HG02798 (cell line): ENCODE measurements at regions not wholly inside any gene's neighbourhood (a gene's known extent, or its start where the extent isn't known, plus 50 kb on each side); places are given as distances from the start of the nearest gene placed in this dataset.
"Not testable (repeated sequence)": the region's sequence is repeated elsewhere in the genome, so short reads cannot be mapped to it uniquely, and the experiment has no call there.

Experiments
- ATAC-seq: cut with Tn5 transposase; IDR thresholded peaks from one replicate; pipeline ENCODE4 v1.9.1; 2021; ENCODE audit warnings: mild to moderate bottlenecking; ENCODE audit not compliant: unreplicated experiment, poor library complexity

- ATAC-seq: no peak
These were observed 1238.3 kb downstream of the TECRL start for GRCh38 chr4:63170923-63171322.

- no peak for ATAC-seq
These were observed 1239.4 kb downstream of the TECRL start for GRCh38 chr4:63169836-63170235.

- no peak for ATAC-seq
These were observed 1253.7 kb downstream of the TECRL start for GRCh38 chr4:63155561-63155960.

GRCh38 chr4:63123441-63123840, 1285.8 kb downstream of the TECRL start:
- ATAC-seq: no peak

GRCh38 chr4:63122955-63123354, 1286.3 kb downstream of the TECRL start:
- ATAC-seq: no peak

- no peak for ATAC-seq
These were observed 1302.7 kb downstream of the TECRL start for GRCh38 chr4:63106600-63106999.

- no peak for ATAC-seq
These were observed 1303.4 kb downstream of the TECRL start for GRCh38 chr4:63105839-63106238.

- ATAC-seq: no peak
These were observed 1318.6 kb downstream of the TECRL start for GRCh38 chr4:63090641-63091040.

GRCh38 chr4:63085091-63085490, 1324.2 kb downstream of the TECRL start:
- no peak for ATAC-seq

GRCh38 chr4:63080934-63081333, 1328.3 kb downstream of the TECRL start:
- ATAC-seq: no peak

GRCh38 chr4:63063760-63064159, 1345.5 kb downstream of the TECRL start:
- no peak for ATAC-seq

GRCh38 chr4:63062891-63063290, 1346.4 kb downstream of the TECRL start:
- not testable (repeated sequence) for ATAC-seq

GRCh38 chr4:63049726-63050125, 1359.5 kb downstream of the TECRL start:
- no peak for ATAC-seq

GRCh38 chr4:63049278-63049677, 1360.0 kb downstream of the TECRL start:
- no peak for ATAC-seq

- ATAC-seq: no peak
These were observed 1372.9 kb downstream of the TECRL start for GRCh38 chr4:63036159-63036866.

- no peak for ATAC-seq
These were observed 1379.9 kb downstream of the TECRL start for GRCh38 chr4:63029380-63029779.

GRCh38 chr4:63020661-63021060, 1388.6 kb downstream of the TECRL start:
- ATAC-seq: no peak

- no peak for ATAC-seq
These were observed 1392.0 kb downstream of the TECRL start for GRCh38 chr4:63017300-63017699.

GRCh38 chr4:62970846-62971245, 1438.4 kb downstream of the TECRL start:
- ATAC-seq: no peak

GRCh38 chr4:62960415-62960814, 1448.8 kb downstream of the TECRL start:
- ATAC-seq: no peak

GRCh38 chr4:62953752-62954151, 1455.5 kb downstream of the TECRL start:
- no peak for ATAC-seq

- ATAC-seq: no peak
These were observed 1456.9 kb downstream of the TECRL start for GRCh38 chr4:62952366-62952765.

GRCh38 chr4:62948108-62948507, 1461.1 kb downstream of the TECRL start:
- ATAC-seq: no peak
